A549 (cell line): ENCODE measurements at regions not wholly inside any gene's neighbourhood (a gene's known extent, or its start where the extent isn't known, plus 50 kb on each side); places are given as distances from the start of the nearest gene placed in this dataset.

Source experiments
- CTCF ChIP-seq: fragments of >200 bp; sonication (Bioruptor Twin); formaldehyde crosslinking; IDR thresholded peaks from 3 replicates; pipeline ENCODE4 v1.5.1; 2016
- EP300 ChIP-seq, 2 experiments: fragments of >200 bp; sonication (Bioruptor Twin); formaldehyde crosslinking; IDR thresholded peaks; 2 replicates in 1 of 2; 3 replicates in 1 of 2; pipeline ENCODE4 v1.6.1; 2016 to 2017
- GATA3 ChIP-seq: IDR thresholded peaks from 2 replicates; pipeline ENCODE4 v1.6.1; 2012; ENCODE audit warnings: borderline replicate concordance
- HDAC2 ChIP-seq: fragments of 200-600 bp; sonication (generic); IDR thresholded peaks from 2 replicates; pipeline ENCODE4 v1.6.1; 2016
- HEYL ChIP-seq: fragments of 250-450 bp; sonication (Bioruptor Pico); IDR thresholded peaks from 2 replicates; pipeline ENCODE4 v1.8.0; 2021; ENCODE audit warnings: mild to moderate bottlenecking, moderate library complexity
- HOXB13 ChIP-seq: fragments of 250-450 bp; sonication (Bioruptor Pico); IDR thresholded peaks from 2 replicates; pipeline ENCODE4 v1.5.0; 2020; ENCODE audit warnings: low read depth, mild to moderate bottlenecking, moderate library complexity
- MAX ChIP-seq: IDR thresholded peaks from 2 replicates; pipeline ENCODE4 v1.6.1; 2012
- POLR2A ChIP-seq: IDR thresholded peaks from 2 replicates; pipeline ENCODE4 v1.6.1; 2012; ENCODE audit warnings: mild to moderate bottlenecking, low read length
- REST ChIP-seq: fragments of 200-600 bp; sonication (generic); IDR thresholded peaks from 2 replicates; pipeline ENCODE4 v1.6.1; 2016; ENCODE audit warnings: antibody characterized with exemption, mild to moderate bottlenecking, moderate library complexity
- SMC3 ChIP-seq: fragments of >200 bp; sonication (Bioruptor Twin); formaldehyde crosslinking; IDR thresholded peaks from 3 replicates; pipeline ENCODE4 v1.6.1; 2018; ENCODE audit warnings: inconsistent platforms

GRCh38 chr13:48876289-48876688 lies 99.4 kb upstream of the FNDC3A start:
- TF ChIP-seq CTCF (no peak), HOXB13 (CRISPR knock-in tag) (no peak), GATA3 (no peak), SMC3 (no peak), HEYL (no peak), HDAC2 (no peak), EP300 (IDR thresholded peaks at IDR 0.05) (no peak), MAX (no peak), REST (no peak), POLR2A (no peak)
